Prostate gland (tissue), 2 donors: ENCODE measurements at regions not wholly inside any gene's neighbourhood (a gene's known extent, or its start where the extent isn't known, plus 50 kb on each side); places are given as distances from the start of the nearest gene placed in this dataset.

ENCODE experiments used
- DNase-seq: peaks from one replicate; pipeline ENCODE4 v3.0.0-alpha.2; 2019; ENCODE audit warnings: low spot score
- H3K27ac ChIP-seq, 2 donors: fragments of 200-600 bp; sonication (generic); 2 replicates each; pipeline ENCODE4 v1.5.1; 2017 to 2019
- H3K27me3 ChIP-seq: fragments of 200-600 bp; sonication (generic); replicated peaks from 2 replicates; pipeline ENCODE4 v1.5.1; 2019; ENCODE audit not compliant: insufficient read depth
- H3K36me3 ChIP-seq, 2 donors: fragments of 200-600 bp; sonication (generic); 1 replicate in 1 of 2; 2 replicates in 1 of 2; pipeline versions ENCODE4 v1.5.1 to v1.8.1; 2017 to 2019
- H3K4me1 ChIP-seq: fragments of 200-600 bp; sonication (generic); replicated peaks from 2 replicates; pipeline ENCODE4 v1.5.1; 2019
- H3K4me3 ChIP-seq, 2 donors: fragments of 200-600 bp; sonication (generic); 2 replicates each; pipeline ENCODE4 v1.5.1; 2017 to 2019
- H3K9me3 ChIP-seq: fragments of 200-600 bp; sonication (generic); 2 replicates; pipeline ENCODE4 v1.5.1; 2017
- POLR2A ChIP-seq: fragments of 450-650 bp; IDR thresholded peaks from one replicate; pipeline ENCODE4 v1.6.1; 2016; ENCODE audit warnings: antibody characterized with exemption, mild to moderate bottlenecking
- POLR2AphosphoS5 ChIP-seq: sonication (generic); formaldehyde crosslinking; IDR thresholded peaks from one replicate; pipeline ENCODE4 v1.6.1; 2017; ENCODE audit warnings: antibody characterized with exemption
- WGBS: methylation state at CpG from one replicate; pipeline ENCODE4 v1.1.5; 2018; 5-methylcytosine and 5-hydroxymethylcytosine counted together
- intact Hi-C: fragments of 100-400 bp; cut with DNase I; formaldehyde crosslinking; loops from one replicate; pipeline ENCODE4 v1.14.2; 2022
- TF ChIP-seq, protein P1 (sequence below), 4 experiments: fragments of 200-600 bp in 2 of 4; fragments of 450-650 bp in 2 of 4; sonication (generic) in 2 of 4; IDR thresholded peaks; 1 replicate in 3 of 4; 2 replicates in 1 of 4; pipeline ENCODE4 v1.5.1; 2016 to 2019; ENCODE audit warnings: antibody characterized with exemption in 4 of 4, mild to moderate bottlenecking in 2 of 4, moderate library complexity in 2 of 4

DNA sequence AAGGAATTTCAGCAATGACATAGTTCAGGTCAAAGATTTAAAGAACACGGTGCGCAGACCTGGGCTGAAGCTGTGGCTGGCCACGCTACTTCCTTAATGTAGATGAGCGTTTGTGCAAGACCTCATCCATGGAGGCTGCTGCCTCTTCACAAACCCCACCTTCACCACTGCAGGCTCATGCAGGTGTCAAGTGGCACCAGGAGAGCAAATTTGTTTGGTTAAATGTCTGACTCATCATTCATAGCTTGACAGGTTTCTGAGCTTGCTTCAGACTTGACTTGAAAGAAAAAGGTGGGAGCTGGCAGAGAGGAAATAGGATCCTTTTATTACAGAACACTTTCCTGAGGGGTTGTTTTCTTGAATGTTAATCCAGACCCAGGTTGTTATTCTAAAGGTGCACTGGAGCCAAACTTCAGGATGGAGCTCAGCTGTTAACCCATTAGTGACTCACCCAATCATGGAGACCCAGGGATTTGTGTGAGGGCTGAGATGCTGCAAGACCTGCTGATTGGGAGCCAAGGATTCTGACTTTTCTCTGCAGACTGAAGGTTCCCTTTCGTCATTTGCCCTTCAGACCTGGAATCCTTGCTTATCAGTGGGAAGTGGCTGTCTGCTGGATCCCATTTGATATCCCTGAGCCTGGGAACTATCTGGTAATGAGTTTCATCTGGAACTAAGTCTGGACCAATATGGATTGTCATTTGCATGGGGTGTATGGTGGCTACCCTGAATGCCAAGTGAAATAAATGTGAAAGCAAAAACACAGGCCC is 315.3 kb downstream of the PTTG2 start:
- no peak overlapping the region for H3K4me3 ChIP-seq
- no peak for DNase-seq
- no peaks in the 10 kb centered on the region for H3K9me3 ChIP-seq
- H3K36me3 ChIP-seq = no peaks in the 10 kb centered on the region
- WGBS = 62% methylated on average over 5 of the region's 5 CpGs
- no peaks in the 10 kb centered on the region for H3K4me1 ChIP-seq
- H3K27me3 ChIP-seq = no peaks in the 10 kb centered on the region
- intact Hi-C loops = no loop called here
- TF ChIP-seq, protein P1, sequence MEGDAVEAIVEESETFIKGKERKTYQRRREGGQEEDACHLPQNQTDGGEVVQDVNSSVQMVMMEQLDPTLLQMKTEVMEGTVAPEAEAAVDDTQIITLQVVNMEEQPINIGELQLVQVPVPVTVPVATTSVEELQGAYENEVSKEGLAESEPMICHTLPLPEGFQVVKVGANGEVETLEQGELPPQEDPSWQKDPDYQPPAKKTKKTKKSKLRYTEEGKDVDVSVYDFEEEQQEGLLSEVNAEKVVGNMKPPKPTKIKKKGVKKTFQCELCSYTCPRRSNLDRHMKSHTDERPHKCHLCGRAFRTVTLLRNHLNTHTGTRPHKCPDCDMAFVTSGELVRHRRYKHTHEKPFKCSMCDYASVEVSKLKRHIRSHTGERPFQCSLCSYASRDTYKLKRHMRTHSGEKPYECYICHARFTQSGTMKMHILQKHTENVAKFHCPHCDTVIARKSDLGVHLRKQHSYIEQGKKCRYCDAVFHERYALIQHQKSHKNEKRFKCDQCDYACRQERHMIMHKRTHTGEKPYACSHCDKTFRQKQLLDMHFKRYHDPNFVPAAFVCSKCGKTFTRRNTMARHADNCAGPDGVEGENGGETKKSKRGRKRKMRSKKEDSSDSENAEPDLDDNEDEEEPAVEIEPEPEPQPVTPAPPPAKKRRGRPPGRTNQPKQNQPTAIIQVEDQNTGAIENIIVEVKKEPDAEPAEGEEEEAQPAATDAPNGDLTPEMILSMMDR (IDR thresholded peaks at IDR 0.05) = no peak
- TF ChIP-seq POLR2AphosphoS5 (no peak), POLR2A (no peak)
- no peak overlapping the region for H3K27ac ChIP-seq

DNA sequence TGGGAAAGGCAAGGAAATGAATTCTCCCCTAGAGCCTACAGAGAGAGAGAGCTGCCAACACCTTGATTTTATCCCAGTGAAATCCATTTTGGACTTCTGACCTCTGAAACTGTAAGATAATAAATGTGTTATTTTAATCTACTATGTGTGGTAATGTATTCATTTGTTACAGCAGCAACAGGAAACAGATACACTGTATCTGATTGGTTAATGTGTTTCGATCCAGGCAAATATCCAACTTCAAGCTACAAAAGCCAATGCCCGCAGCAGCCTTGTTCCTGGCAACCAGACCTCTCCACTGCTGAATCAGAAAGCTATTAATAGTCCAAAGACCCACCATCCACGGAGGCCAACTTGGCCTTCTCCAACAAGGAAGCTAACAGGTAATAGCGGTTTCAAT is 318.1 kb downstream of the PTTG2 start:
- H3K4me1 ChIP-seq = peaks cover 3% of the 10 kb centered on the region
- no peaks in the 10 kb centered on the region for H3K36me3 ChIP-seq
- intact Hi-C loops = no loop called here
- H3K4me3 ChIP-seq = no peak overlapping the region
- DNase-seq = no peak
- H3K27ac ChIP-seq = no peak overlapping the region
- no peaks in the 10 kb centered on the region for H3K9me3 ChIP-seq
- no peaks in the 10 kb centered on the region for H3K27me3 ChIP-seq
- WGBS = 88% methylated on average over 4 of the region's 4 CpGs
- TF ChIP-seq POLR2AphosphoS5 (no peak), POLR2A (no peak)
- TF ChIP-seq, protein P1 (IDR thresholded peaks at IDR 0.05) = no peak

DNA sequence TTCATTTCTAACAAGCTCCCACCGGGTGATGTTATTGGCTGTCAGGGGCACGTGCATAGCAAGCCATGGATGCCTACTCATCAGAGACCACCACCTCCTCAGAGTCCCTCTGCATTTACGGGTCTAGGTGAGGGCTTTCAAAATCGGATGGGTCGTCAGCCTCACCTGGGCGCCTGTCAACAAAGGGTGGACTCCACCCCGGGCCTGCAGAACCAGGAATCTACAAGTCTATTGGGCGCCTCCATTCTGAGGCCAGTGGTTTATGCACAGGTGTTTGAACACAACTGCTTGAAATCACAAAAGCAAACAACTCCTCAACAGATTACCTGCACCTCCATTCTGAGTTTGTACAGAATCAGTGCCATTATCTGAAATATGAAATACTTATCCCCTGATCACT is 318.9 kb downstream of the PTTG2 start:
- Histone ChIP-seq H3K4me1 (peaks cover 3% of the 10 kb centered on the region), H3K27me3 (no peaks in the 10 kb centered on the region), H3K27ac (no peak overlapping the region), H3K36me3 (no peaks in the 10 kb centered on the region), H3K9me3 (no peaks in the 10 kb centered on the region), H3K4me3 (no peak overlapping the region)
- no peak for DNase-seq
- 91% methylated on average over 8 of the region's 8 CpGs for WGBS
- TF ChIP-seq POLR2AphosphoS5 = no peak
- no peak for TF ChIP-seq POLR2A
- TF ChIP-seq, protein P1 (IDR thresholded peaks at IDR 0.05) = no peak
- intact Hi-C loops = no loop called here

DNA sequence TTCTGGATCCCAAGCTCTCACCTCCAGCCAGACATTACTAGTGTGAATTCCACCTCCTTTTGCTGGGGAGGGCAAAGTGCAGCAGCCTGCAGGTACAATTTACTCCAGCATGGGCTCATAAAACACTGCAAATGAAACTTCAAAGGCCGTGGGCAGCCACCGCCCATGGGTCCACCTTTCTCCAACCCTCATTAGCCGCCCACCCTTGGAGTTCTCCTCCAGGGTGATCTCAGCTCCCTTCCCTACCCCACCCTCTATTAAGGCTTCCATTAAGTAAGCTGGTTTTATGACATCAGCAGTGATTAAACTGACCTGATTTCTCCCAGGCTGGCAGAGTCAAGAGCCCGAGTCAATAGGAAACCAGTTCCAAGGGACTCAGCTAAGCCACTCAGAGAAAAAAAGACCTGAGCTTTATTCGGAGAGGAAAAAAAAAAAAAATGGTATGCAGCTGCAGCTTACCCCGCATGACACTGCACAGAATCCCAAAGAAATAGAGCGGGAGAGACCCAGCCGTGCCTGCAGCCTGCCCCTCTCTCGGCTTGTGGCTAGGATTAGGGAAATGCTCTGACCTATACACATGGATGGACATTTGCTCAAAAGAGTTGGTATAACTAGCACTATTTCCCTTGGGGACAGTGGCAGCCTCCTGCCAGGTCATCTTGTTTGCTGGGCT is 319.6 kb downstream of the PTTG2 start:
- Histone ChIP-seq H3K9me3 (no peaks in the 10 kb centered on the region), H3K4me1 (peaks cover 3% of the 10 kb centered on the region), H3K36me3 (no peaks in the 10 kb centered on the region), H3K27me3 (no peaks in the 10 kb centered on the region), H3K4me3 (no peak overlapping the region), H3K27ac (no peak overlapping the region)
- intact Hi-C loops = no loop called here
- DNase-seq = peak; percentile 14
- 47% methylated on average over 9 of the region's 9 CpGs for WGBS
- TF ChIP-seq, protein P1 (IDR thresholded peaks at IDR 0.05) = no peak
- TF ChIP-seq POLR2AphosphoS5 = peak; percentile 31

DNA sequence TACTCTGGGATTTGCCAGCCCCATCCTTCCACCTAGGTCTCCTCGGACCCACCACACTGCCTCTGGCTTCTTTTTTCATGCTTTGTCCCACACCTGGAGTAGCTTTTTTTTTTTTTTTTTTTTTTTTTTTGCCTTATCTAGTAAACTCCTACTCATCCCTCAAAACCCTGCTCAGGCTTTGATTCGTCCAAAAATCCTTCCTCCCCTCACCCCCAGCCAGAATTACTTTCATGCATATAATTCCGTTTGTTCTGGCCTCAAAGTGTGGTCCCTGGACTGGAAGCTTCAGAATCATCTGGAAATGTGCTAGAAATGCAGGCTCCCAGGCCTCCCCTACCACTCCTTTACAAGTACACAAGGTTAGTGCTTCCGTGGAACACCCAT is 320.1 kb downstream of the PTTG2 start:
- Histone ChIP-seq H3K4me1 (peaks cover 3% of the 10 kb centered on the region), H3K27ac (no peak overlapping the region), H3K9me3 (no peaks in the 10 kb centered on the region), H3K27me3 (no peaks in the 10 kb centered on the region), H3K4me3 (no peak overlapping the region), H3K36me3 (no peaks in the 10 kb centered on the region)
- TF ChIP-seq POLR2A (no peak), POLR2AphosphoS5 (no peak)
- TF ChIP-seq, protein P1 (IDR thresholded peaks at IDR 0.05) = no peak
- DNase-seq = no peak
- 90% methylated on average over 4 of the region's 4 CpGs for WGBS
- intact Hi-C loops = no loop called here
